CD4-positive, CD25-positive, alpha-beta regulatory T cell (primary cell): ENCODE measurements at regions not wholly inside any gene's neighbourhood (a gene's known extent, or its start where the extent isn't known, plus 50 kb on each side); places are given as distances from the start of the nearest gene placed in this dataset.
A peak's percentile ranks its signal among the peaks of the same experiment; 100 is the strongest.

Source experiments
- ATAC-seq, 2 donors: fragments of 150-1000 bp; cut with Tn5 transposase; one replicate each; pipeline ENCODE4 v1.10.0; 2021; ENCODE audit warnings: low read depth in 2 of 2, moderate number of reproducible peaks in 2 of 2, moderate library complexity in 1 of 2
- DNase-seq, 3 donors: peaks; one replicate each; pipeline versions ENCODE4 v3.0.0 to v3.0.0-alpha.2; 2012 to 2022; ENCODE audit warnings: mixed read lengths in 1 of 3
- H3K27ac ChIP-seq: one replicate; pipeline ENCODE4 v1.7.0; 2013; ENCODE audit warnings: mild to moderate bottlenecking, low read length; ENCODE audit not compliant: insufficient read depth, poor library complexity, severe bottlenecking
- H3K27me3 ChIP-seq: one replicate; pipeline ENCODE4 v1.7.0; 2013; ENCODE audit warnings: low read length; ENCODE audit not compliant: control insufficient read depth, insufficient read depth
- H3K36me3 ChIP-seq: one replicate; pipeline ENCODE4 v1.7.0; 2013; ENCODE audit warnings: mild to moderate bottlenecking, low read length, moderate library complexity; ENCODE audit not compliant: control insufficient read depth, insufficient read depth
- H3K4me1 ChIP-seq: 2 replicates; pipeline ENCODE4 v1.7.0; 2013; ENCODE audit warnings: mild to moderate bottlenecking, low read length; ENCODE audit not compliant: insufficient read depth, control insufficient read depth, poor library complexity, severe bottlenecking
- H3K4me3 ChIP-seq: one replicate; pipeline ENCODE4 v1.7.0; 2013; ENCODE audit warnings: low read depth, mild to moderate bottlenecking, low read length, moderate library complexity
- H3K9me3 ChIP-seq, 2 experiments: 1 replicate in 1 of 2; 2 replicates in 1 of 2; pipeline ENCODE4 v1.7.0; 2013; ENCODE audit warnings: low read length in 2 of 2, mild to moderate bottlenecking in 1 of 2, moderate library complexity in 1 of 2; ENCODE audit not compliant: control insufficient read depth in 2 of 2
- H3K27ac Mint-ChIP-seq, 3 donors: one replicate each; pipeline ENCODE4 v1.8.0; 2020 to 2022; ENCODE audit warnings: mild to moderate bottlenecking in 3 of 3, mixed read lengths in 3 of 3, moderate library complexity in 2 of 3
- H3K27me3 Mint-ChIP-seq: one replicate; pipeline ENCODE4 v1.8.0; 2022; ENCODE audit warnings: mild to moderate bottlenecking, mixed read lengths
- H3K36me3 Mint-ChIP-seq: one replicate; pipeline ENCODE4 v1.8.0; 2020; ENCODE audit warnings: mixed read lengths
- H3K4me1 Mint-ChIP-seq, 4 donors: one replicate each; pipeline ENCODE4 v1.8.0; 2020 to 2022; ENCODE audit warnings: mixed read lengths in 4 of 4, mild to moderate bottlenecking in 1 of 4
- H3K4me3 Mint-ChIP-seq, 4 donors: one replicate each; pipeline ENCODE4 v1.8.0; 2020 to 2022; ENCODE audit warnings: mild to moderate bottlenecking in 4 of 4, mixed read lengths in 4 of 4, moderate library complexity in 3 of 4
- H3K9me3 Mint-ChIP-seq, 7 donors: one replicate each; pipeline ENCODE4 v1.8.0; 2020 to 2022; ENCODE audit warnings: mixed read lengths in 7 of 7, mild to moderate bottlenecking in 3 of 7, moderate library complexity in 2 of 7

- H3K27me3 Mint-ChIP-seq = no peaks in the 10 kb centered on the region
- Histone ChIP-seq H3K4me1 (peaks cover 19% of the 10 kb centered on the region), H3K36me3 (no peaks in the 10 kb centered on the region), H3K4me3 (no peak overlapping the region), H3K27ac (no peak overlapping the region), H3K27me3 (no peaks in the 10 kb centered on the region), H3K9me3 (no peaks in the 10 kb centered on the region)
- H3K36me3 Mint-ChIP-seq = peaks cover 3% of the 10 kb centered on the region
- peaks cover 11 to 52% (median 32%) of the 10 kb centered on the region in 4 donors for H3K4me1 Mint-ChIP-seq
- ATAC-seq = no peak
- no peak overlapping the region for H3K4me3 Mint-ChIP-seq
- peaks cover 0 to 5% (median 2%) of the 10 kb centered on the region in 7 donors for H3K9me3 Mint-ChIP-seq
- peak overlapping the region; percentile 2 to 74 (median 6) for H3K27ac Mint-ChIP-seq
- DNase-seq = no peak
Observed at GRCh38 chr6:130514712-130515111, 148.9 kb downstream of the TMEM200A start.

- H3K4me1 Mint-ChIP-seq = peaks cover 11 to 47% (median 32%) of the 10 kb centered on the region in 4 donors
- Histone ChIP-seq H3K4me3 (no peak overlapping the region), H3K36me3 (no peaks in the 10 kb centered on the region), H3K27me3 (no peaks in the 10 kb centered on the region), H3K4me1 (peaks cover 19% of the 10 kb centered on the region), H3K27ac (no peak overlapping the region), H3K9me3 (no peaks in the 10 kb centered on the region)
- no peaks in the 10 kb centered on the region for H3K27me3 Mint-ChIP-seq
- peaks cover 0 to 5% (median 2%) of the 10 kb centered on the region in 7 donors for H3K9me3 Mint-ChIP-seq
- peak overlapping the region; percentile 2 to 42 (median 38) for H3K27ac Mint-ChIP-seq
- ATAC-seq (no peak), DNase-seq (no peak)
- no peak overlapping the region for H3K4me3 Mint-ChIP-seq
- H3K36me3 Mint-ChIP-seq = peaks cover 3% of the 10 kb centered on the region
Observed at GRCh38 chr6:130515306-130515705, 149.5 kb downstream of the TMEM200A start.

- Mint-ChIP-seq H3K36me3 (peaks cover 3% of the 10 kb centered on the region), H3K4me1 (peaks cover 11 to 44% (median 32%) of the 10 kb centered on the region in 4 donors), H3K4me3 (peak overlapping the region in 1 of 4 donors; percentile 50), H3K27me3 (no peaks in the 10 kb centered on the region), H3K9me3 (peaks cover 0 to 14% (median 2%) of the 10 kb centered on the region in 7 donors), H3K27ac (peak overlapping the region; percentile 4 to 39 (median 22))
- H3K4me1 ChIP-seq = peaks cover 19% of the 10 kb centered on the region
- ATAC-seq (no peak), DNase-seq (no peak)
- H3K27me3 ChIP-seq = no peaks in the 10 kb centered on the region
- no peak overlapping the region for H3K4me3 ChIP-seq
- no peaks in the 10 kb centered on the region for H3K36me3 ChIP-seq
- H3K9me3 ChIP-seq = no peaks in the 10 kb centered on the region
- no peak overlapping the region for H3K27ac ChIP-seq
Observed at GRCh38 chr6:130516604-130517003, 150.8 kb downstream of the TMEM200A start.

GRCh38 chr6:130517444-130517931, 151.7 kb downstream of the TMEM200A start:
- Mint-ChIP-seq H3K27me3 (no peaks in the 10 kb centered on the region), H3K9me3 (peaks cover 0 to 14% (median 2%) of the 10 kb centered on the region in 7 donors), H3K4me1 (peaks cover 11 to 40% (median 28%) of the 10 kb centered on the region in 4 donors), H3K36me3 (peaks cover 3% of the 10 kb centered on the region), H3K27ac (peak overlapping the region; percentile 39 to 81 (median 49)), H3K4me3 (peak overlapping the region in 1 of 4 donors; percentile 0)
- Histone ChIP-seq H3K27ac (no peak overlapping the region), H3K9me3 (no peaks in the 10 kb centered on the region), H3K4me3 (no peak overlapping the region), H3K4me1 (peaks cover 15% of the 10 kb centered on the region), H3K36me3 (no peaks in the 10 kb centered on the region), H3K27me3 (no peaks in the 10 kb centered on the region)
- peak in 1 of 3 donors; percentile 63 for DNase-seq
- ATAC-seq = peak; percentile 43 to 50

GRCh38 chr6:130518588-130518987, 152.8 kb downstream of the TMEM200A start:
- H3K4me1 Mint-ChIP-seq = peaks cover 5 to 33% (median 21%) of the 10 kb centered on the region in 4 donors

GRCh38 chr6:130520221-130520620, 154.4 kb downstream of the TMEM200A start:
- H3K9me3 Mint-ChIP-seq = peaks cover 0 to 14% (median 2%) of the 10 kb centered on the region in 7 donors
- no peak overlapping the region for H3K27ac ChIP-seq
- no peaks in the 10 kb centered on the region for H3K9me3 ChIP-seq
- no peak overlapping the region for H3K27ac Mint-ChIP-seq
- H3K27me3 ChIP-seq = no peaks in the 10 kb centered on the region
- H3K4me1 Mint-ChIP-seq = peaks cover 0 to 29% (median 18%) of the 10 kb centered on the region in 4 donors
- H3K4me3 Mint-ChIP-seq = no peak overlapping the region
- H3K27me3 Mint-ChIP-seq = no peaks in the 10 kb centered on the region
- peaks cover 3% of the 10 kb centered on the region for H3K36me3 Mint-ChIP-seq
- DNase-seq (no peak), ATAC-seq (no peak)
- no peak overlapping the region for H3K4me3 ChIP-seq
- no peaks in the 10 kb centered on the region for H3K4me1 ChIP-seq
- no peaks in the 10 kb centered on the region for H3K36me3 ChIP-seq

More at GRCh38 chr6:130518588-130518987, 152.8 kb downstream of the TMEM200A start:
- Histone ChIP-seq H3K36me3 (no peaks in the 10 kb centered on the region), H3K9me3 (no peaks in the 10 kb centered on the region), H3K27me3 (no peaks in the 10 kb centered on the region), H3K4me3 (no peak overlapping the region), H3K4me1 (peaks cover 4% of the 10 kb centered on the region), H3K27ac (no peak overlapping the region)
- Mint-ChIP-seq H3K36me3 (peaks cover 3% of the 10 kb centered on the region), H3K27ac (peak overlapping the region; percentile 39 to 81 (median 48)), H3K9me3 (peaks cover 0 to 14% (median 2%) of the 10 kb centered on the region in 7 donors), H3K4me3 (no peak overlapping the region), H3K27me3 (no peaks in the 10 kb centered on the region)
- no peak for DNase-seq
- no peak for ATAC-seq

GRCh38 chr6:130520801-130521200, 155.0 kb downstream of the TMEM200A start:
- DNase-seq (no peak), ATAC-seq (no peak)
- H3K36me3 ChIP-seq = no peaks in the 10 kb centered on the region
- H3K4me1 ChIP-seq = no peaks in the 10 kb centered on the region
- H3K27me3 Mint-ChIP-seq = no peaks in the 10 kb centered on the region
- H3K9me3 ChIP-seq = no peaks in the 10 kb centered on the region
- peak overlapping the region in 1 of 3 donors; percentile 49 for H3K27ac Mint-ChIP-seq
- peaks cover 0 to 32% (median 20%) of the 10 kb centered on the region in 4 donors for H3K4me1 Mint-ChIP-seq
- no peak overlapping the region for H3K4me3 Mint-ChIP-seq
- H3K36me3 Mint-ChIP-seq = peaks cover 3% of the 10 kb centered on the region
- H3K4me3 ChIP-seq = no peak overlapping the region
- no peak overlapping the region for H3K27ac ChIP-seq
- H3K27me3 ChIP-seq = no peaks in the 10 kb centered on the region
- peaks cover 0 to 14% (median 2%) of the 10 kb centered on the region in 7 donors for H3K9me3 Mint-ChIP-seq

GRCh38 chr6:130524552-130524951, 158.7 kb downstream of the TMEM200A start:
- Histone ChIP-seq H3K4me1 (no peaks in the 10 kb centered on the region), H3K27ac (no peak overlapping the region), H3K9me3 (no peaks in the 10 kb centered on the region), H3K27me3 (no peaks in the 10 kb centered on the region), H3K4me3 (no peak overlapping the region), H3K36me3 (no peaks in the 10 kb centered on the region)
- Mint-ChIP-seq H3K4me1 (peaks cover 0 to 20% (median 8%) of the 10 kb centered on the region in 4 donors), H3K27ac (peak overlapping the region in 1 of 3 donors; percentile 72), H3K27me3 (no peaks in the 10 kb centered on the region), H3K9me3 (peaks cover 0 to 9% (median 0%) of the 10 kb centered on the region in 7 donors), H3K4me3 (peak overlapping the region in 1 of 4 donors; percentile 38), H3K36me3 (no peaks in the 10 kb centered on the region)
- ATAC-seq = no peak
- DNase-seq = no peak
